ENCODE measurements at regions not wholly inside any gene's neighbourhood (a gene's known extent, or its start where the extent isn't known, plus 50 kb on each side); places are given as distances from the start of the nearest gene placed in this dataset.
"Not testable (repeated sequence)": the region's sequence is repeated elsewhere in the genome, so short reads cannot be mapped to it uniquely, and the experiment has no call there.

- WGBS = 79% methylated on average over 10 of the region's 10 CpGs
- no peak overlapping the region for H3K4me3 ChIP-seq (ENCODE audit: low read depth, low read length)
These were observed 214.4 kb upstream of the PRKCQ start for GRCh38 chr10:6794441-6794840.

GRCh38 chr10:6788731-6789130, 208.7 kb upstream of the PRKCQ start:
- 82% methylated on average over 7 of the region's 7 CpGs for WGBS
- no peak overlapping the region for H3K4me3 ChIP-seq (ENCODE audit: low read depth, low read length)
- H3K4me1 ChIP-seq (ENCODE audit: insufficient read depth) = no peaks in the 10 kb centered on the region
- H3K36me3 ChIP-seq (ENCODE audit: insufficient read depth) = no peaks in the 10 kb centered on the region
- H3K27ac ChIP-seq (ENCODE audit: low read depth) = no peak overlapping the region
- no peak for DNase-seq (ENCODE audit: extremely low spot score)

More at GRCh38 chr10:6794441-6794840, 214.4 kb upstream of the PRKCQ start:
- no peak for DNase-seq (ENCODE audit: extremely low spot score)
- no peaks in the 10 kb centered on the region for H3K4me1 ChIP-seq (ENCODE audit: insufficient read depth)
- H3K36me3 ChIP-seq (ENCODE audit: insufficient read depth) = no peaks in the 10 kb centered on the region
- no peak overlapping the region for H3K27ac ChIP-seq (ENCODE audit: low read depth)

GRCh38 chr10:6788231-6788630, 208.2 kb upstream of the PRKCQ start:
- H3K4me1 ChIP-seq (ENCODE audit: insufficient read depth) = no peaks in the 10 kb centered on the region
- H3K27ac ChIP-seq (ENCODE audit: low read depth) = no peak overlapping the region
- H3K36me3 ChIP-seq (ENCODE audit: insufficient read depth) = no peaks in the 10 kb centered on the region
- H3K4me3 ChIP-seq (ENCODE audit: low read depth, low read length) = no peak overlapping the region
- no peak for DNase-seq (ENCODE audit: extremely low spot score)
- WGBS = 69% methylated on average over 5 of the region's 5 CpGs

GRCh38 chr10:6787718-6788117, 207.6 kb upstream of the PRKCQ start:
- H3K4me3 ChIP-seq (ENCODE audit: low read depth, low read length) = no peak overlapping the region
- DNase-seq (ENCODE audit: extremely low spot score) = no peak
- no peak overlapping the region for H3K27ac ChIP-seq (ENCODE audit: low read depth)
- H3K36me3 ChIP-seq (ENCODE audit: insufficient read depth) = no peaks in the 10 kb centered on the region
- no peaks in the 10 kb centered on the region for H3K4me1 ChIP-seq (ENCODE audit: insufficient read depth)
- 94% methylated on average over 3 of the region's 3 CpGs for WGBS

- Histone ChIP-seq H3K36me3 (ENCODE audit: insufficient read depth) (no peaks in the 10 kb centered on the region), H3K4me3 (ENCODE audit: low read depth, low read length) (no peak overlapping the region)
These were observed 207.0 kb upstream of the PRKCQ start for GRCh38 chr10:6787091-6787490.

DNA sequence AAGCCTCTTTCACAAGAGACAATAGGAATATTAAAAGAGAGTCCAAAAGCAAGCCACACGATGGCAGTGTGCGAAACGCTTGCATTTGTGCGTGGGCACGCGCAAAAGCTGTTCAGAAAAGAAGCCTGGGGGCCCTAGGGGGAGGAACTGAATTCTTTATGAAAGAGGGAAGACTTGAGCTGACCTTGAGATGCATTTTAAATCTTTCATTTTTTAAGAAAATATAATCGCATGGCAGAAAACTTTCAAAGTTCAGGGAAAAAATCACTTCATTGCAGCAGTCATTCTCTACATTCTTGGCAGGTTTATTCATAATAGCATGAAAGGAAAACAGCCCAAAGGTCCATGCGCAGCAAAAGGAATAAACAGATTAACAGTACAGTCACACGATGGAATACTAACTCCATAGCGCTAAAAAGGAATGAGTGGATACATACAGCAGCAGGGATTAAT, 206.5 kb upstream of the PRKCQ start:
- DNase-seq (ENCODE audit: extremely low spot score) = peak; percentile 57
- WGBS = 14% methylated on average over 10 of the region's 10 CpGs
- Histone ChIP-seq H3K27ac (ENCODE audit: low read depth) (no peak overlapping the region), H3K4me3 (ENCODE audit: low read depth, low read length) (no peak overlapping the region), H3K36me3 (ENCODE audit: insufficient read depth) (no peaks in the 10 kb centered on the region), H3K4me1 (ENCODE audit: insufficient read depth) (no peaks in the 10 kb centered on the region)

More at GRCh38 chr10:6787091-6787490, 207.0 kb upstream of the PRKCQ start:
- DNase-seq (ENCODE audit: extremely low spot score) = no peak
- Histone ChIP-seq H3K27ac (ENCODE audit: low read depth) (no peak overlapping the region), H3K4me1 (ENCODE audit: insufficient read depth) (no peaks in the 10 kb centered on the region)
- WGBS = 74% methylated on average over 3 of the region's 3 CpGs

- WGBS = 94% methylated on average over 8 of the region's 8 CpGs
- not testable (repeated sequence) for H3K4me3 ChIP-seq (ENCODE audit: low read depth, low read length); DNase-seq (ENCODE audit: extremely low spot score); H3K4me1 ChIP-seq (ENCODE audit: insufficient read depth); H3K36me3 ChIP-seq (ENCODE audit: insufficient read depth); H3K27ac ChIP-seq (ENCODE audit: low read depth)
These were observed 204.4 kb upstream of the PRKCQ start for GRCh38 chr10:6784429-6784828.

DNA sequence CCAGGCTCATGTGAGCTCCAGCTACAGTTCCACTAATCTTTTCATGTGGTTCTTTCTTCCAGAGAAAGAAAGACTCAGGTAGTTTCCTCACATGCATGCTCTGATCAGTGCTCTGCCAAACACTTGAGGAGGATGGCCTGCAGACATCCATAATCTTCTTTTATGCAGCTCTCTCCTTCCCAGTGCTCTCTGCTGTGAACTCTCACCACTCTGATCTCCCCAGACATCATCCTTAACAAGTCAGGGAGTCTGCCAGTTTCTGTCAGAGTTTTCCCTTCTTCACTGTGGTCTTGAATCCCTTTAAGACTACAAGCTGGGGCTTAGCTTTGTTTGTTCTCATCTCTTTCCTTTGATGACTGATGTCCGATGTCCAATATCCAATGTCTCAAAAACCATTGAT, 203.4 kb upstream of the PRKCQ start:
- 97% methylated on average over 1 of the region's 1 CpG for WGBS
- no peaks in the 10 kb centered on the region for H3K4me1 ChIP-seq (ENCODE audit: insufficient read depth)
- DNase-seq (ENCODE audit: extremely low spot score) = no peak
- H3K27ac ChIP-seq (ENCODE audit: low read depth) = no peak overlapping the region
- H3K4me3 ChIP-seq (ENCODE audit: low read depth, low read length) = no peak overlapping the region
- H3K36me3 ChIP-seq (ENCODE audit: insufficient read depth) = no peaks in the 10 kb centered on the region

- Histone ChIP-seq H3K4me1 (ENCODE audit: insufficient read depth) (no peaks in the 10 kb centered on the region), H3K27ac (ENCODE audit: low read depth) (no peak overlapping the region), H3K36me3 (ENCODE audit: insufficient read depth) (no peaks in the 10 kb centered on the region), H3K4me3 (ENCODE audit: low read depth, low read length) (no peak overlapping the region)
- WGBS = 62% methylated on average over 2 of the region's 2 CpGs
- DNase-seq (ENCODE audit: extremely low spot score) = no peak
These were observed 202.3 kb upstream of the PRKCQ start for GRCh38 chr10:6782378-6782777.

DNA sequence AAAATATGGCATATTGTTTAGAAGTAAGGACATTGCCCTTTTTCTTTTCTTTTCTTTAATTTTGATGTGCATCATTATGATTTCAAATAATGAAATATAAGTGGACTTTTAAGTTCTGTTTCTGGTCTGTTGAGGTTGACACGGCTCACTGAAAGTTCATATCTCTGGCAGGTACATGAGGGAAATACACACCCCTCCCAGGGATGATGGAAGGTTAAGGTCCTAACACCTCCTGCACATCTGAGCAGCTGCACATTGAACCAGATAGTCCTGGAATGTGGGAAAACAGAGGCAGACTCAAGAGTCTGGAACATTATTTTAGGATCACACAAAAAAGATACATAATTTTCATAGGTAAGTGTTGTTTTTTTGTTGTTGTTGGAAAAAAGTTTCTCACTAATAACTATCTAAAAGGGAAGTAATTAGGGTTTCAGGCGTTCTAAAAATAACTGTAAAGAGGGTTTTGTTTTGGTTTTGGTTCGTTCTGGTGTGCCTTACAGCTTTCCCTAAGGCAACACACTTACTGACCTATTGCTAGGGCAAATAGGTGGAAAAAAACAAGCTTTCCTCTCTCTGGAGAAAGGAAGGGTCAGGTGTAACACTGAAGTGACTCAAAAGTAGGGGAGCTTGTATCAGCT, 201.2 kb upstream of the PRKCQ start:
- Histone ChIP-seq H3K4me3 (ENCODE audit: low read depth, low read length) (no peak overlapping the region), H3K27ac (ENCODE audit: low read depth) (no peak overlapping the region), H3K4me1 (ENCODE audit: insufficient read depth) (no peaks in the 10 kb centered on the region), H3K36me3 (ENCODE audit: insufficient read depth) (no peaks in the 10 kb centered on the region)
- WGBS = 75% methylated on average over 3 of the region's 3 CpGs
- DNase-seq (ENCODE audit: extremely low spot score) = no peak

GRCh38 chr10:6780008-6780677, 200.1 kb upstream of the PRKCQ start:
- no peak for DNase-seq (ENCODE audit: extremely low spot score)
- Histone ChIP-seq H3K27ac (ENCODE audit: low read depth) (no peak overlapping the region), H3K36me3 (ENCODE audit: insufficient read depth) (no peaks in the 10 kb centered on the region), H3K4me1 (ENCODE audit: insufficient read depth) (no peaks in the 10 kb centered on the region), H3K4me3 (ENCODE audit: low read depth, low read length) (no peak overlapping the region)
- WGBS = 91% methylated on average over 5 of the region's 5 CpGs

GRCh38 chr10:6778992-6779701, 199.1 kb upstream of the PRKCQ start:
- Histone ChIP-seq H3K27ac (ENCODE audit: low read depth) (no peak overlapping the region), H3K4me1 (ENCODE audit: insufficient read depth) (no peaks in the 10 kb centered on the region), H3K36me3 (ENCODE audit: insufficient read depth) (no peaks in the 10 kb centered on the region), H3K4me3 (ENCODE audit: low read depth, low read length) (no peak overlapping the region)
- WGBS = 58% methylated on average over 4 of the region's 4 CpGs
- DNase-seq (ENCODE audit: extremely low spot score) = no peak

- no peak for DNase-seq (ENCODE audit: extremely low spot score)
- Histone ChIP-seq H3K27ac (ENCODE audit: low read depth) (no peak overlapping the region), H3K36me3 (ENCODE audit: insufficient read depth) (no peaks in the 10 kb centered on the region), H3K4me3 (ENCODE audit: low read depth, low read length) (no peak overlapping the region), H3K4me1 (ENCODE audit: insufficient read depth) (no peaks in the 10 kb centered on the region)
- 82% methylated on average over 5 of the region's 5 CpGs for WGBS
These were observed 196.1 kb upstream of the PRKCQ start for GRCh38 chr10:6776170-6776569.

DNA sequence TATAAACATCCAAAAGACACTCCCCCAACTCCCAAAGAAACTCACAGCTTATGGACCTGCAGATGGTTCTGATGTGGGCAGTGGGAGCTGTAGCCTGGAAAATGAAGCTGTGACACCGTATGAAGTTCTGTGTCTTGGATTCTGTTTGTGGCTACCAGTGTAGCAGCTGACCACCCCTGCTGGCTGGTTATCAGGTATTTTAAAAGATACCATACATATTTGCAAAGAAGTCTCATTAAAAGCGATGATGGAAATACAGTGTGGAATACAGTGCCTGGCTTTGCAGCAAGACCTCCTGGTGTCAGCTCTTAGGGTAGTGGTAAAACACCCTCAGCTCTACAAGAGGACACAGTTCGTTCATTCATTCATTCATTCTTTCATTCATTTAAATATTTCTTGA, 194.3 kb upstream of the PRKCQ start:
- Histone ChIP-seq H3K27ac (ENCODE audit: low read depth) (no peak overlapping the region), H3K4me3 (ENCODE audit: low read depth, low read length) (no peak overlapping the region), H3K36me3 (ENCODE audit: insufficient read depth) (no peaks in the 10 kb centered on the region), H3K4me1 (ENCODE audit: insufficient read depth) (no peaks in the 10 kb centered on the region)
- 72% methylated on average over 3 of the region's 3 CpGs for WGBS
- no peak for DNase-seq (ENCODE audit: extremely low spot score)

All from urinary bladder (tissue), 3 donors.